Panc1 (cell line): ENCODE measurements at regions not wholly inside any gene's neighbourhood (a gene's known extent, or its start where the extent isn't known, plus 50 kb on each side); places are given as distances from the start of the nearest gene placed in this dataset.

Experiments used
- ATAC-seq: fragments of 200-7000 bp; cut with Tn5 transposase; 2 replicates; pipeline ENCODE4 v1.9.1; 2020; ENCODE audit warnings: mild to moderate bottlenecking, moderate library complexity
- BruUV-seq: library from RNA; stranded (reverse); fragments of 400-500 nt; replicated peaks from 2 replicates; lab custom pipeline; 2021; lab: Mats Ljungman, UMichigan
- CTCF ChIA-PET: fragments of 300-600 bp; sonication (Branson Sonifier 250); formaldehyde crosslinking; loops from one replicate; lab custom pipeline; 2022; ENCODE audit warnings: antibody characterized with exemption; lab: Charles Lee
- POLR2A ChIA-PET: fragments of 300-600 bp; sonication (Branson Sonifier 250); formaldehyde crosslinking; loops from one replicate; lab custom pipeline; 2022; ENCODE audit warnings: antibody characterized with exemption; lab: Charles Lee
- DNase-seq: peaks from one replicate; pipeline ENCODE4 v3.0.0-alpha.2; 2010; ENCODE audit warnings: low read depth, low spot score
- H3K27ac ChIP-seq: 2 replicates; pipeline ENCODE4 v1.5.1; 2011; ENCODE audit warnings: mild to moderate bottlenecking, low read length, inconsistent platforms
- H3K27me3 ChIP-seq: fragments of 200-500 bp; sonication (Bioruptor generic); 2 replicates; pipeline ENCODE4 v1.6.0; 2014; ENCODE audit warnings: low read length, inconsistent platforms; ENCODE audit not compliant: control insufficient read depth, insufficient read depth
- H3K36me3 ChIP-seq: fragments of 200-500 bp; sonication (Bioruptor generic); 2 replicates; pipeline ENCODE4 v1.5.1; 2014; ENCODE audit warnings: inconsistent platforms, mild to moderate bottlenecking, low read length, moderate library complexity; ENCODE audit not compliant: control insufficient read depth, insufficient read depth
- H3K4me1 ChIP-seq: 2 replicates; pipeline ENCODE4 v1.5.1; 2011; ENCODE audit warnings: inconsistent platforms, mild to moderate bottlenecking, low read length, moderate library complexity; ENCODE audit not compliant: control insufficient read depth, insufficient read depth
- H3K4me3 ChIP-seq, 2 experiments: 2 replicates each; pipeline ENCODE4 v1.5.1; 2011 to 2012; ENCODE audit warnings: low read depth in 2 of 2, low read length in 2 of 2, mild to moderate bottlenecking in 2 of 2, inconsistent platforms in 1 of 2, moderate library complexity in 1 of 2
- H3K9me3 ChIP-seq: fragments of 200-500 bp; sonication (Bioruptor generic); 2 replicates; pipeline ENCODE4 v1.5.1; 2014; ENCODE audit warnings: low read depth, mild to moderate bottlenecking, inconsistent platforms, low read length, moderate library complexity; ENCODE audit not compliant: control insufficient read depth, insufficient read depth
- CTCF ChIP-seq: fragments of 450-650 bp; IDR thresholded peaks from 2 replicates; pipeline ENCODE4 v1.5.1; 2017; ENCODE audit warnings: mild to moderate bottlenecking
- POLR2AphosphoS5 ChIP-seq: IDR thresholded peaks from 2 replicates; pipeline ENCODE4 v1.6.1; 2012; ENCODE audit warnings: mild to moderate bottlenecking, low read depth, low read length, moderate library complexity
- REST ChIP-seq, 2 experiments: IDR thresholded peaks; 2 replicates each; pipeline ENCODE4 v1.6.1; 2011 to 2012; ENCODE audit warnings: low read depth in 2 of 2, control low read depth in 1 of 2, low read length in 1 of 2, mild to moderate bottlenecking in 1 of 2, moderate library complexity in 1 of 2; ENCODE audit not compliant: insufficient read depth in 1 of 2
- SIN3A ChIP-seq: IDR thresholded peaks from 2 replicates; pipeline ENCODE4 v1.6.1; 2012; ENCODE audit warnings: low read depth, mild to moderate bottlenecking, low read length, moderate library complexity, borderline replicate concordance; ENCODE audit not compliant: insufficient read depth
- TCF7L2 ChIP-seq: IDR thresholded peaks from 2 replicates; pipeline ENCODE4 v1.6.1; 2011; ENCODE audit warnings: mild to moderate bottlenecking, low read depth, low read length, inconsistent platforms
- in situ Hi-C: cut with HindIII; loops from 2 replicates; pipeline ENCODE4 v1.10.0; 2016; ENCODE audit warnings: low sequenced_read_pairs, low pct_unique_long_range_greater_than_20kb
- intact Hi-C: fragments of 100-400 bp; cut with micrococcal nuclease; formaldehyde crosslinking; loops from one replicate; pipeline ENCODE4 v1.10.0; 2022; ENCODE audit not compliant: unreplicated experiment

- no peaks in the 10 kb centered on the region for H3K27me3 ChIP-seq
These were observed 744.9 kb downstream of the ANKRD7 start for GRCh38 chr7:118969370-118969769.

GRCh38 chr7:118971706-118972105 is 747.2 kb downstream of the ANKRD7 start:
- Histone ChIP-seq H3K4me3 (no peak overlapping the region), H3K36me3 (no peaks in the 10 kb centered on the region; the same call in 1 of the 2 replicates), H3K9me3 (no peaks in the 10 kb centered on the region), H3K4me1 (no peaks in the 10 kb centered on the region), H3K27ac (no peak overlapping the region), H3K27me3 (no peaks in the 10 kb centered on the region)
- no peak for ATAC-seq
- POLR2A ChIA-PET: no interaction called here
- CTCF ChIA-PET: no interaction called here
- no peak for DNase-seq
- intact Hi-C loops: no loop called here
- no TSS peak for BruUV-seq
- in situ Hi-C loops: no loop called here
- TF ChIP-seq REST (IDR thresholded peaks at IDR 0.05; ENCODE audit: insufficient read depth in 1 of 2, low read depth in 2 of 2, low read length in 1 of 2): no peak
- no peak for TF ChIP-seq TCF7L2
- no peak for TF ChIP-seq POLR2AphosphoS5
- TF ChIP-seq CTCF: no peak
- no peak for TF ChIP-seq SIN3A

More at GRCh38 chr7:118969370-118969769, 744.9 kb downstream of the ANKRD7 start:
- Histone ChIP-seq H3K4me3 (no peak overlapping the region), H3K27ac (no peak overlapping the region), H3K4me1 (no peaks in the 10 kb centered on the region), H3K36me3 (no peaks in the 10 kb centered on the region; the same call in 1 of the 2 replicates), H3K9me3 (no peaks in the 10 kb centered on the region)
- TF ChIP-seq REST (IDR thresholded peaks at IDR 0.05; ENCODE audit: insufficient read depth in 1 of 2, low read depth in 2 of 2, low read length in 1 of 2): no peak
- no peak for TF ChIP-seq CTCF
- TF ChIP-seq SIN3A: no peak
- TF ChIP-seq TCF7L2: no peak
- no peak for TF ChIP-seq POLR2AphosphoS5
- DNase-seq (no peak), ATAC-seq (no peak)
- POLR2A ChIA-PET: no interaction called here
- CTCF ChIA-PET: no interaction called here
- in situ Hi-C loops (no loop called here), intact Hi-C loops (no loop called here)
- BruUV-seq: no TSS peak
